ENCODE measurements at regions not wholly inside any gene's neighbourhood (a gene's known extent, or its start where the extent isn't known, plus 50 kb on each side); places are given as distances from the start of the nearest gene placed in this dataset.

GRCh38 chr5:125343015-125343414 is 596.6 kb upstream of the ZNF608 start:
- no peak for TF ChIP-seq POLR2A (IDR thresholded peaks at IDR 0.05; ENCODE audit: low read depth, low read length)
- TF ChIP-seq TAF1 (IDR thresholded peaks at IDR 0.05; ENCODE audit: borderline replicate concordance, low read depth, low read length): no peak
- no peak for TF ChIP-seq POLR2AphosphoS5 (IDR thresholded peaks at IDR 0.05; ENCODE audit: low read depth, low read length)
- no peak for DNase-seq (ENCODE audit: insufficient read length)
- FAIRE-seq: no peak

- DNase-seq (ENCODE audit: insufficient read length) (no peak), FAIRE-seq (no peak)
- TF ChIP-seq TAF1 (IDR thresholded peaks at IDR 0.05; ENCODE audit: borderline replicate concordance, low read depth, low read length) (no peak), POLR2AphosphoS5 (IDR thresholded peaks at IDR 0.05; ENCODE audit: low read depth, low read length) (no peak), POLR2A (IDR thresholded peaks at IDR 0.05; ENCODE audit: low read depth, low read length) (no peak)
Measured at GRCh38 chr5:125346316-125346715, 599.9 kb upstream of the ZNF608 start.

GRCh38 chr5:125348221-125348692 is 601.8 kb upstream of the ZNF608 start:
- DNase-seq (ENCODE audit: insufficient read length): no peak
- TF ChIP-seq TAF1 (IDR thresholded peaks at IDR 0.05; ENCODE audit: borderline replicate concordance, low read depth, low read length) (no peak), POLR2A (IDR thresholded peaks at IDR 0.05; ENCODE audit: low read depth, low read length) (no peak), POLR2AphosphoS5 (IDR thresholded peaks at IDR 0.05; ENCODE audit: low read depth, low read length) (no peak)
- FAIRE-seq: no peak

GRCh38 chr5:125348936-125349831 is 602.7 kb upstream of the ZNF608 start:
- TF ChIP-seq POLR2A (IDR thresholded peaks at IDR 0.05; ENCODE audit: low read depth, low read length) (no peak), TAF1 (IDR thresholded peaks at IDR 0.05; ENCODE audit: borderline replicate concordance, low read depth, low read length) (no peak), POLR2AphosphoS5 (IDR thresholded peaks at IDR 0.05; ENCODE audit: low read depth, low read length) (no peak)
- FAIRE-seq (no peak), DNase-seq (ENCODE audit: insufficient read length) (no peak)

- TF ChIP-seq POLR2AphosphoS5 (IDR thresholded peaks at IDR 0.05; ENCODE audit: low read depth, low read length) (no peak), TAF1 (IDR thresholded peaks at IDR 0.05; ENCODE audit: borderline replicate concordance, low read depth, low read length) (no peak), POLR2A (IDR thresholded peaks at IDR 0.05; ENCODE audit: low read depth, low read length) (no peak)
- no peak for FAIRE-seq
Measured at GRCh38 chr5:125357660-125358059, 611.2 kb upstream of the ZNF608 start.

GRCh38 chr5:125365747-125366146 is 619.3 kb upstream of the ZNF608 start:
- DNase-seq (ENCODE audit: insufficient read length) (no peak), FAIRE-seq (no peak)
- TF ChIP-seq TAF1 (IDR thresholded peaks at IDR 0.05; ENCODE audit: borderline replicate concordance, low read depth, low read length): no peak
- TF ChIP-seq POLR2AphosphoS5 (IDR thresholded peaks at IDR 0.05; ENCODE audit: low read depth, low read length): no peak
- TF ChIP-seq POLR2A (IDR thresholded peaks at IDR 0.05; ENCODE audit: low read depth, low read length): no peak

More at GRCh38 chr5:125357660-125358059, 611.2 kb upstream of the ZNF608 start:
- no peak for DNase-seq (ENCODE audit: insufficient read length)

GRCh38 chr5:125367702-125368101 is 621.3 kb upstream of the ZNF608 start:
- no peak for DNase-seq (ENCODE audit: insufficient read length)
- no peak for FAIRE-seq
- TF ChIP-seq POLR2AphosphoS5 (IDR thresholded peaks at IDR 0.05; ENCODE audit: low read depth, low read length) (no peak), TAF1 (IDR thresholded peaks at IDR 0.05; ENCODE audit: borderline replicate concordance, low read depth, low read length) (no peak), POLR2A (IDR thresholded peaks at IDR 0.05; ENCODE audit: low read depth, low read length) (no peak)

GRCh38 chr5:125370461-125371205 is 624.2 kb upstream of the ZNF608 start:
- FAIRE-seq: no peak

GRCh38 chr5:125372694-125373631 is 626.5 kb upstream of the ZNF608 start:
- TF ChIP-seq POLR2AphosphoS5 (IDR thresholded peaks at IDR 0.05; ENCODE audit: low read depth, low read length): no peak
- TF ChIP-seq POLR2A (IDR thresholded peaks at IDR 0.05; ENCODE audit: low read depth, low read length): no peak
- no peak for TF ChIP-seq TAF1 (IDR thresholded peaks at IDR 0.05; ENCODE audit: borderline replicate concordance, low read depth, low read length)
- FAIRE-seq: no peak
- DNase-seq (ENCODE audit: insufficient read length): no peak

More at GRCh38 chr5:125370461-125371205, 624.2 kb upstream of the ZNF608 start:
- TF ChIP-seq POLR2AphosphoS5 (IDR thresholded peaks at IDR 0.05; ENCODE audit: low read depth, low read length) (no peak), POLR2A (IDR thresholded peaks at IDR 0.05; ENCODE audit: low read depth, low read length) (no peak), TAF1 (IDR thresholded peaks at IDR 0.05; ENCODE audit: borderline replicate concordance, low read depth, low read length) (no peak)
- no peak for DNase-seq (ENCODE audit: insufficient read length)

- no peak for TF ChIP-seq TAF1 (IDR thresholded peaks at IDR 0.05; ENCODE audit: borderline replicate concordance, low read depth, low read length)
- TF ChIP-seq POLR2AphosphoS5 (IDR thresholded peaks at IDR 0.05; ENCODE audit: low read depth, low read length): no peak
- no peak for TF ChIP-seq POLR2A (IDR thresholded peaks at IDR 0.05; ENCODE audit: low read depth, low read length)
- FAIRE-seq: no peak
- DNase-seq (ENCODE audit: insufficient read length): no peak
Measured at GRCh38 chr5:125375143-125375542, 628.7 kb upstream of the ZNF608 start.

Data from GM12892 (cell line).